ENCODE measurements at regions not wholly inside any gene's neighbourhood (a gene's known extent, or its start where the extent isn't known, plus 50 kb on each side); places are given as distances from the start of the nearest gene placed in this dataset.
"Not testable (repeated sequence)": the region's sequence is repeated elsewhere in the genome, so short reads cannot be mapped to it uniquely, and the experiment has no call there.

- no peak overlapping the region for H3K4me3 ChIP-seq (ENCODE audit: low read depth, low read length)
- TF ChIP-seq, protein P1, sequence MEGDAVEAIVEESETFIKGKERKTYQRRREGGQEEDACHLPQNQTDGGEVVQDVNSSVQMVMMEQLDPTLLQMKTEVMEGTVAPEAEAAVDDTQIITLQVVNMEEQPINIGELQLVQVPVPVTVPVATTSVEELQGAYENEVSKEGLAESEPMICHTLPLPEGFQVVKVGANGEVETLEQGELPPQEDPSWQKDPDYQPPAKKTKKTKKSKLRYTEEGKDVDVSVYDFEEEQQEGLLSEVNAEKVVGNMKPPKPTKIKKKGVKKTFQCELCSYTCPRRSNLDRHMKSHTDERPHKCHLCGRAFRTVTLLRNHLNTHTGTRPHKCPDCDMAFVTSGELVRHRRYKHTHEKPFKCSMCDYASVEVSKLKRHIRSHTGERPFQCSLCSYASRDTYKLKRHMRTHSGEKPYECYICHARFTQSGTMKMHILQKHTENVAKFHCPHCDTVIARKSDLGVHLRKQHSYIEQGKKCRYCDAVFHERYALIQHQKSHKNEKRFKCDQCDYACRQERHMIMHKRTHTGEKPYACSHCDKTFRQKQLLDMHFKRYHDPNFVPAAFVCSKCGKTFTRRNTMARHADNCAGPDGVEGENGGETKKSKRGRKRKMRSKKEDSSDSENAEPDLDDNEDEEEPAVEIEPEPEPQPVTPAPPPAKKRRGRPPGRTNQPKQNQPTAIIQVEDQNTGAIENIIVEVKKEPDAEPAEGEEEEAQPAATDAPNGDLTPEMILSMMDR (IDR thresholded peaks at IDR 0.05; ENCODE audit: low read depth, low read length), result no peak
These were observed 221.6 kb upstream of the KIF2A start for GRCh38 chr5:62084391-62084790.

DNA sequence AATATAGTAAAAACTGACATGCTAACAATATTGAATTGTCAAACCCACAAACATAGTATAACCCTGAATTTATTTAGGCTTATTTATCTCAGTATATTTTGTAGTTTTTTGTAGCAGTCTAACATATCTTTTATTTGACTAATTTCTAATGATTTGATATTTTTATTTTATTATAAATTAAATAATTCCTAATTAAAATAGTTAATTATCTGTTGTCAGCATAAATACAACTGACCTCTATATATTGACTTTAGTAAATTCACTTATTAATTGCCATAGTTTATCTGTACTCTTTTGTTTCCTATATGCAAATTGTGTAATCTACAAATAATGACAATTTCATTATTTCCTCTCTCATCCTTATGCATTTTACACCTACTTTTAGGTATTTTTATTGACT lies 215.1 kb upstream of the KIF2A start:
- TF ChIP-seq, protein P1 (IDR thresholded peaks at IDR 0.05; ENCODE audit: low read depth, low read length), result no peak
- no peak overlapping the region for H3K4me3 ChIP-seq (ENCODE audit: low read depth, low read length)

- TF ChIP-seq, protein P1 (IDR thresholded peaks at IDR 0.05; ENCODE audit: low read depth, low read length), result no peak
- no peak overlapping the region for H3K4me3 ChIP-seq (ENCODE audit: low read depth, low read length)
These were observed 212.6 kb upstream of the KIF2A start for GRCh38 chr5:62093411-62093810.

DNA sequence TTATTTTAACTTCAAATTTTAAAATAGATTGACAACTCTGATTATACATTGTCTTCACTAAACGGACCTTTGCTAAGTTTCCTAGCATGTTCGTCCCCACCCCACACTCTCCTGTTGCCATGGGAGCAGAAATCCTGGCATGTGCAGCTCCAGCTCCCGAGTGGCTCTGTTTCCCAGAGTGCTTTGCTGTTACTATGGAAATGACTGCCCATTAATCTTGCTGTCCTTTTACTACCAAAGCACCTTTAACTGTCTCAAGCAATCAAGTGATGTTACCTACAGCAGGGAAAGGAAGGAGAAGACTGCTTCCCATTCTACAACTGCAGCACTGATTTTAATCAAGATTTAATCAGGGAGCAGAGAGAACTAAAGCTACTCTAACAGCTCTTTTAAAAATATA lies 212.0 kb upstream of the KIF2A start:
- no peak overlapping the region for H3K4me3 ChIP-seq (ENCODE audit: low read depth, low read length)
- TF ChIP-seq, protein P1 (IDR thresholded peaks at IDR 0.05; ENCODE audit: low read depth, low read length), result no peak

- TF ChIP-seq, protein P1 (IDR thresholded peaks at IDR 0.05; ENCODE audit: low read depth, low read length), result no peak
- H3K4me3 ChIP-seq (ENCODE audit: low read depth, low read length), result no peak overlapping the region
These were observed 208.6 kb upstream of the KIF2A start for GRCh38 chr5:62097361-62097760.

DNA sequence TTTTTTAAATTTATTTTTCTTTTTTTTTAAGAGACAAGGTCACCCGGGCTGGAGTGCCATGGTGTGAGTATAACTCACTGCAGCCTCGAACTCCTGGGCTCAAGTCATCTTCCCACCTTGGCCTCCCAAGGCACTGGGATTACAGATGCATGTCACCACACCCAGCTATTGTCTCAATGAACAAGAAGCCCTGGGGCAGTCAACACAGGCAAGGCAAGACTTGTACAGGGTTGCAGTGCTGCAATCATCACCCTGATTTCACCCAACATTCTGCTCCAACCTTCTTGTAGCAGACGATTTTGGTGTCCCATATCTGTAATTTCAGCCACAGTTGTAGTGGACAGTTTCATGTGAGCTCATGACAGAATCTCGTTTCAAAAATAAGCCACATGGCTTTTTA lies 205.8 kb upstream of the KIF2A start:
- TF ChIP-seq, protein P1 (IDR thresholded peaks at IDR 0.05; ENCODE audit: low read depth, low read length), result no peak

DNA sequence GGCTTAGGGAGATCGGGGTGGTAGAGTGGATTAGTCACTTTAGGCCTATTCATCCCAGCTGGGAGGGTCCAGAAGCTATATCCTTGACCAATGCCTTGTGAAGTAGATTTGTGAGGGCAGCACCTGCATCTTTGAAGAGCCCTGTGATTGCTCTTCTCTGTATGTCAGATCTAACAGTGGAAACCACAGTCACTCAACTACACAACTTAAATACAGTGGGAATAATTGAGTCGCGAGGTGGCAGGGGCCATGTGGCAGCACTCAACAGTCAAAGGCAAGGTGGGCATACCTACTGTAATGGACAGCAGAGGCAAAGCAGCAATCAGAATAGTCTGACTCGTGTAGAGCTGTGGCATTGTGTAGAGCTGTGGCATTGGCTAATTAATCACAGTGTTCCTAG lies 202.1 kb upstream of the KIF2A start:
- H3K4me3 ChIP-seq (ENCODE audit: low read depth, low read length), result not testable (repeated sequence)

More for the DNA sequence above, 205.8 kb upstream of the KIF2A start:
- no peak overlapping the region for H3K4me3 ChIP-seq (ENCODE audit: low read depth, low read length)

GRCh38 chr5:62111428-62111827 lies 194.6 kb upstream of the KIF2A start:
- H3K4me3 ChIP-seq (ENCODE audit: low read depth, low read length), result no peak overlapping the region
- TF ChIP-seq, protein P1 (IDR thresholded peaks at IDR 0.05; ENCODE audit: low read depth, low read length), result no peak

Data from WI38 (cell line).